ENCODE measurements at regions not wholly inside any gene's neighbourhood (a gene's known extent, or its start where the extent isn't known, plus 50 kb on each side); places are given as distances from the start of the nearest gene placed in this dataset.

GRCh38 chr1:82907313-82907712 is 1091.6 kb downstream of the TTLL7 start:
- no peak for TF ChIP-seq GATA3 (IDR thresholded peaks at IDR 0.05; ENCODE audit: low read depth, low read length)
- no peak for TF ChIP-seq GATA2 (IDR thresholded peaks at IDR 0.05; ENCODE audit: low read depth, low read length)
